ENCODE measurements at regions not wholly inside any gene's neighbourhood (a gene's known extent, or its start where the extent isn't known, plus 50 kb on each side); places are given as distances from the start of the nearest gene placed in this dataset.

- H3K36me3 ChIP-seq (ENCODE audit: insufficient read depth, low read length) = no peaks in the 10 kb centered on the region
- H3K4me3 ChIP-seq (ENCODE audit: low read depth, low read length, poor library complexity, severe bottlenecking) = no peak overlapping the region
- no peak for DNase-seq (ENCODE audit: low spot score)
- intact Hi-C loops (cut with micrococcal nuclease; ENCODE audit: unreplicated experiment) = loop anchor here (10.0 kb wide), 1 partner anchor 566 kb away; no protein-coding TSS in a partner anchor
- H2AFZ ChIP-seq (ENCODE audit: low read length) = no peak overlapping the region
- no peak overlapping the region for H3K27ac ChIP-seq (ENCODE audit: low read depth, low read length, poor library complexity, severe bottlenecking)
- no peak overlapping the region for H3K4me2 ChIP-seq (ENCODE audit: low read length)
- no peaks in the 10 kb centered on the region for H3K79me2 ChIP-seq (ENCODE audit: insufficient read depth, low read depth, low read length)
- H3K4me1 ChIP-seq (ENCODE audit: insufficient read depth, low read length, poor library complexity, severe bottlenecking) = no peaks in the 10 kb centered on the region
- no peaks in the 10 kb centered on the region for H3K9me2 ChIP-seq (ENCODE audit: insufficient read depth, low read length)
- ChIA-PET CTCF (ENCODE audit: unreplicated experiment) (no interaction called here), POLR2A (no interaction called here)
- H4K20me1 ChIP-seq (ENCODE audit: insufficient read depth, low read length) = no peaks in the 10 kb centered on the region
- no peaks in the 10 kb centered on the region for H3K9me3 ChIP-seq (ENCODE audit: low read length)
- no TSS peak for BruUV-seq (replicated peaks)
- TF ChIP-seq EZH2phosphoT487 (IDR thresholded peaks at IDR 0.05; ENCODE audit: borderline replicate concordance, low read depth, low read length) = no peak
- no peak for TF ChIP-seq CTCF (conservative IDR thresholded peaks at IDR 0.05; ENCODE audit: low read length)
Observed at GRCh38 chr6:101230866-101231265, 162.6 kb upstream of the GRIK2 start.

GRCh38 chr6:101231606-101232235 is 161.8 kb upstream of the GRIK2 start:
- no peak for DNase-seq (ENCODE audit: low spot score)
- Histone ChIP-seq H3K36me3 (ENCODE audit: insufficient read depth, low read length) (no peaks in the 10 kb centered on the region), H2AFZ (ENCODE audit: low read length) (no peak overlapping the region), H3K4me3 (ENCODE audit: low read depth, low read length, poor library complexity, severe bottlenecking) (no peak overlapping the region), H3K27ac (ENCODE audit: low read depth, low read length, poor library complexity, severe bottlenecking) (no peak overlapping the region), H4K20me1 (ENCODE audit: insufficient read depth, low read length) (no peaks in the 10 kb centered on the region), H3K4me2 (ENCODE audit: low read length) (no peak overlapping the region), H3K79me2 (ENCODE audit: insufficient read depth, low read depth, low read length) (no peaks in the 10 kb centered on the region), H3K9me3 (ENCODE audit: low read length) (no peaks in the 10 kb centered on the region), H3K4me1 (ENCODE audit: insufficient read depth, low read length, poor library complexity, severe bottlenecking) (no peaks in the 10 kb centered on the region), H3K9me2 (ENCODE audit: insufficient read depth, low read length) (no peaks in the 10 kb centered on the region)
- ChIA-PET POLR2A (no interaction called here), CTCF (ENCODE audit: unreplicated experiment) (no interaction called here)
- intact Hi-C loops (cut with micrococcal nuclease; ENCODE audit: unreplicated experiment) = loop anchor here (10.0 kb wide), 1 partner anchor 567 kb away; no protein-coding TSS in a partner anchor
- TF ChIP-seq CTCF (conservative IDR thresholded peaks at IDR 0.05; ENCODE audit: low read length) (no peak), EZH2phosphoT487 (IDR thresholded peaks at IDR 0.05; ENCODE audit: borderline replicate concordance, low read depth, low read length) (no peak)
- no TSS peak for BruUV-seq (replicated peaks)

GRCh38 chr6:101232961-101233360 is 160.5 kb upstream of the GRIK2 start:
- no peak overlapping the region for H2AFZ ChIP-seq (ENCODE audit: low read length)
- no peak for TF ChIP-seq CTCF (conservative IDR thresholded peaks at IDR 0.05; ENCODE audit: low read length)
- TF ChIP-seq EZH2phosphoT487 (IDR thresholded peaks at IDR 0.05; ENCODE audit: borderline replicate concordance, low read depth, low read length) = no peak
- no peaks in the 10 kb centered on the region for H3K4me1 ChIP-seq (ENCODE audit: insufficient read depth, low read length, poor library complexity, severe bottlenecking)
- BruUV-seq (replicated peaks) = no TSS peak
- no peaks in the 10 kb centered on the region for H4K20me1 ChIP-seq (ENCODE audit: insufficient read depth, low read length)
- DNase-seq (ENCODE audit: low spot score) = no peak
- H3K4me2 ChIP-seq (ENCODE audit: low read length) = no peak overlapping the region
- CTCF ChIA-PET (ENCODE audit: unreplicated experiment) = no interaction called here
- no peaks in the 10 kb centered on the region for H3K9me2 ChIP-seq (ENCODE audit: insufficient read depth, low read length)
- no peaks in the 10 kb centered on the region for H3K9me3 ChIP-seq (ENCODE audit: low read length)
- no peaks in the 10 kb centered on the region for H3K36me3 ChIP-seq (ENCODE audit: insufficient read depth, low read length)
- H3K4me3 ChIP-seq (ENCODE audit: low read depth, low read length, poor library complexity, severe bottlenecking) = no peak overlapping the region
- POLR2A ChIA-PET = interaction anchor here (0.5 kb wide), 1 partner anchor 622 kb away, joined by 4 read pairs; no protein-coding TSS in a partner anchor
- no peak overlapping the region for H3K27ac ChIP-seq (ENCODE audit: low read depth, low read length, poor library complexity, severe bottlenecking)
- H3K79me2 ChIP-seq (ENCODE audit: insufficient read depth, low read depth, low read length) = no peaks in the 10 kb centered on the region
- intact Hi-C loops (cut with micrococcal nuclease; ENCODE audit: unreplicated experiment) = loop anchor here (10.0 kb wide), 1 partner anchor 568 kb away; no protein-coding TSS in a partner anchor

Data from OCI-LY7 (cell line).